GM21390 (cell line): ENCODE measurements at regions not wholly inside any gene's neighbourhood (a gene's known extent, or its start where the extent isn't known, plus 50 kb on each side); places are given as distances from the start of the nearest gene placed in this dataset.
"Not testable (repeated sequence)": the region's sequence is repeated elsewhere in the genome, so short reads cannot be mapped to it uniquely, and the experiment has no call there.

Source experiments
- ATAC-seq: cut with Tn5 transposase; IDR thresholded peaks from one replicate; pipeline ENCODE4 v1.9.1; 2021; ENCODE audit not compliant: unreplicated experiment

GRCh38 chr15:99826157-99826780 lies 93.0 kb upstream of the LYSMD4 start:
- no peak for ATAC-seq

DNA sequence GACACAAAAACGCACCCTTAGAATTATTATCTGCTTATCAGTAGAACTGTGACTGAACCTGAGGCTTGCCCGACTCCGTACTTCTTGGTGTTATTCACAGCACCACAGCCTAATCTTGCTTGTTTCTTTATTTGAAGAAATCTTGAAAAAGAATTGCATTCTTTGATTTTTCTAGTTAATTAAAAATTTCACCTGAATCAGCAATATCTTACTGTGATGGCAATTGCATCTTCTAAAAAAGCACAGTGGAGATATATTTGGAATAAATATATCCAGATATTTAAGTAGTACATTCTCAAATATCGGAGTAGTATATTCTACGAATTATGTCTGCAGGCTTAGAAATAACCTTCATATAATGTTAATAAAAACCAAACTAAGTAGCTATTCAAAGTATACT lies 90.1 kb upstream of the LYSMD4 start:
- ATAC-seq = no peak

- ATAC-seq = no peak
These were observed 86.9 kb upstream of the LYSMD4 start for GRCh38 chr15:99819981-99820718.

DNA sequence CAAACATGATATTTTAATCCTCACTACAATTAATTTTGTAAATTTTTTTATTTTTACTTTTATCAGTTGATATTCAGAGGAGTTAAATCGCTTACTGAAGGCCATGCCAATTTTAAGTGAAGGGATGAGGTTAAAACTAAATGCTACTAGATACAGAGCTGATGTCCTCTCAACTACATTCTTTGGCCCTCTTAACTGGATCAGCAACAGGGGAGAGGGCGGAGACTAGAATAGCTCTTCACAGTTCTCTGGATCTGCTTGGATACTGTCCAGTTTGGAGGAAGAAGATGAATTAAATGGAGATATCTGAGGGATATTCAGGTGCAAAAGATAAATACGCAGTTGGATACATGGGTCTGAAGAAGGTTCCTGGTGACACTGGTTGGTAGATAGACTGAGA lies 85.6 kb upstream of the LYSMD4 start:
- ATAC-seq = no peak

- not testable (repeated sequence) for ATAC-seq
These were observed 83.6 kb upstream of the LYSMD4 start for GRCh38 chr15:99816862-99817261.

DNA sequence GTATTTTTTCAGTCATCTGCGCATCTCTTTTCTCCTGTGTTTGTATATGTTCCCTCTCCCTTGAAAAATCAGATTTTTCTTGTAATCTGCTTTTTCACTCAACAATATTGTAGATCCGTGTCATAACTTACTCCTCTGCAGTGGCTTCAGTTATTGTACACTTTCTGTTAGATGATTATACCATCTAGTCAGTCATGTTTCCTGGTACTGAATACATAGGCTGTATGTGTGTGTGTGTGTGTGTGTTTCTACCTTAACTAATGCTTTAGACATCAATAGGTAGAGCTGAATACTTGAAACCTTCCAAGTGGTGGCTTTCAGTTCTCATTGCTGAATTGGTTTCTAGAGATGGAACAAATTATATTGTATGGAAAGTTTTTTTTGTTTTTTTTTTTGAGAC lies 77.4 kb upstream of the LYSMD4 start:
- ATAC-seq = not testable (repeated sequence)

- not testable (repeated sequence) for ATAC-seq
These were observed 66.6 kb upstream of the LYSMD4 start for GRCh38 chr15:99799854-99800250.

DNA sequence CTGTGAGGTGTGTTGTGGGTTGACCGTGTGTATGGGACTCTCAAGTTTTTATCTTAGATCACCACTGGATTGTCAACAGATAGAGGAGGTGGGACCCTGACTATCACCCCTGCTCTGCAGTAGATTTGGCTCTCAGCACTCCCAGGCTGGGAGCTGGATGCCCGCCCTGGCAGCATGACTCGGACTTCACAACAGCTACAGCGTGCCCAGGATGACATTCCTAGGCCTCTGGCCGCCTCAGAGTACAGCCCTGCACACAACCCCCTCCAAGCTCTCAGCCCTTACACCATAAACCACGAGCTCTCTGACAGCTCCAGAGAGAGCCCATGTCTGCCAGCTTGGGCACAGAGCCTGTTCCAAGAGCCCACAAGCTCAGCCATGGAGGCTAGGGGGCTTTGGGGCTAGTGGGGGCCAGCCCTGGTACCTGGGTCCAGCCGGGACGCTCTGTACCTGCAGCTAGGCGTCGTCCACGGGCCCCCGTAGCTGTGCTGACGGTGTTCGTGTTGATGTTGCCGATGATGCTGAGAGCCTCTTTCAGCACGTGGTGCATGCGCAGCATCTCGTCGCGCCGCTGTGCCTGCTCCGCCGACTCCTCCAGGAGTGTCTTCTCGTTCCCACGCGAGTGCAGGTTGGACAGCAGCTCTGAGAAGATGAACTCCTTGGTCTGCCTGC lies 66.1 kb upstream of the LYSMD4 start:
- ATAC-seq = not testable (repeated sequence)

GRCh38 chr15:99796940-99797870 lies 64.0 kb upstream of the LYSMD4 start:
- not testable (repeated sequence) for ATAC-seq

GRCh38 chr15:99791881-99792807 lies 58.9 kb upstream of the LYSMD4 start:
- ATAC-seq = not testable (repeated sequence)

DNA sequence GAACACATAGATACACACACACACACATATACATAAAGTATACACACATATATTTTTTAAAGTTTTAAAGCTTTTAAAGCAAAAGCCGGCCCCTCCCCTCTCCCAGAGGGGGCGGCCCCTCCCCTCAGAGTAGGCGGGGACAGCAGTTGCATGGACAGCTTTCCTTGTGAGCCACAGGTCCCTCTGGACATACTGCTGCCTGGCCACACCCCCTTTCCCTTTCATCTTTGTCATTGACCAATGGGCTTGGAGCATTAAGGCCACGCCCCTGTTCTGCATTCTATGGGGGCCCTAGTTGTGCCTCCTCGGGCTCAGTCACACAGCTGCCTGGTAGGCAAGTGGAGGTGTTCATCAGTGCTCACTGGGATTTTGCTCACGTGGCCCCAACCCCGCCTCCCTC lies 57.5 kb upstream of the LYSMD4 start:
- ATAC-seq = not testable (repeated sequence)

GRCh38 chr15:99788156-99788555 lies 54.9 kb upstream of the LYSMD4 start:
- ATAC-seq = no peak

DNA sequence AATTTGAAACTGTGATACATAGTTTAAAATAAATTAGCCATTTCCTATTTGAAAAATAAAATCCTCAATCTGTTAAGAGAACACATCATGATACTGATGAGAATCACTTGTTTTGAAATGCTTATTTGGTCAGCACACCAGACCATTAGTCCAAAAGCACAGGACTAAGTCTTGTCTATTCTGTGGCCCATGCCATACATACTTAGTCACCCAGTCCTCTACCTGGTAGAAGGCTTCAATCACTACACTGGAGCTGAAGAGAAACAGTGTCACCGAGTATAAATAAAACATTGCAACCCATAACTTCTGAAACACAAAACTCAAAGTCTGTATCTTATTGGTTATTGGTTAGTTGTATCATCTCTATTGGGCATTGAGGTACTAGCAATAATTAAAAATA lies 51.6 kb upstream of the LYSMD4 start:
- not testable (repeated sequence) for ATAC-seq

DNA sequence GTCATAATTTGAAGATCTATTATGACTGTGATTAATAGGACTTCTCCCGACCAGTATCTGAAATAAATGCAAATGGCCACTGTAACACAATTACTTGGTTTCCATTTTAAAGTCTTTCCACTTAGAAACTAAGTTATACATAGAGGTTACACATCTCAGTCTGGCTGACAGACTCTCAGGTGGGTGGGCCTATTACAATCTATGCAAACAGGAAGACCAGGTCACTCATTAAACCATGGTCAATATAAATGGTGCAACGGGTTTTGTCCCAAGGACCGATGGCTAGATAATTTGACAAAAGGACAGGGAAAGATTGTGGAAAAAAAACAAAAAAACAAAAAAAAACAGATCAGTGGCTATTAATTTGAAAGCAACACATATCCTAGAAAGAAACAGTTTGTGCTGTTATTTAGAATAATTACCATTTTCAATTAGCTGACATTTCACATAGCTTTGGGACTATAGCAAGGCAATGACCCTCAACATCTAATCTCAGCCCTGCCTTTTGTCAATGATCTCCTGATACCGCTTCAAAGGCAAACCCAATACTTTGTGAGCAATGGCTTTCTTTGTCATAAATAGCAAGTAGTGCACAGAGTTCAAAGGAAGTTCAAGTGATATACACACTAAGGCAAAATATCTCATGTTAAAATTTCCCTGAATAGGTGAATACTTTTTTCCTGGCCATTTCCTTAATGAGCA lies 50.8 kb upstream of the LYSMD4 start:
- ATAC-seq = not testable (repeated sequence)
